HCT116 (cell line): ENCODE measurements at regions not wholly inside any gene's neighbourhood (a gene's known extent, or its start where the extent isn't known, plus 50 kb on each side); places are given as distances from the start of the nearest gene placed in this dataset.

ENCODE experiments used
- ELF1 ChIP-seq: IDR thresholded peaks from 2 replicates; pipeline ENCODE4 v1.6.1; 2012; ENCODE audit warnings: low read depth, borderline replicate concordance
- EZH2 ChIP-seq: fragments of 200-600 bp; sonication (generic); IDR thresholded peaks from 2 replicates; pipeline ENCODE4 v1.6.1; 2017; ENCODE audit warnings: antibody characterized with exemption, mixed run types
- EZH2phosphoT487 ChIP-seq: fragments of 200-600 bp; IDR thresholded peaks from 2 replicates; pipeline ENCODE4 v1.6.1; 2018; ENCODE audit warnings: antibody characterized with exemption, borderline replicate concordance
- RAD21 ChIP-seq: IDR thresholded peaks from 2 replicates; pipeline ENCODE4 v1.6.1; 2012; ENCODE audit warnings: low read depth, mild to moderate bottlenecking
- SIN3A ChIP-seq: IDR thresholded peaks from 2 replicates; pipeline ENCODE4 v1.6.1; 2012; ENCODE audit warnings: low read depth
- TF ChIP-seq, protein P1 (sequence below), 3 experiments: fragments of 200-600 bp in 1 of 3; sonication (generic) in 1 of 3; IDR thresholded peaks in 2 of 3; conservative IDR thresholded peaks in 1 of 3; 2 replicates each; pipeline ENCODE4 v1.5.1; 2012 to 2017; ENCODE audit warnings: low read depth in 2 of 3, low read length in 2 of 3, antibody characterized with exemption in 1 of 3, borderline replicate concordance in 1 of 3, control low read depth in 1 of 3, mild to moderate bottlenecking in 1 of 3, mixed read lengths in 1 of 3, mixed run types in 1 of 3, moderate library complexity in 1 of 3; ENCODE audit not compliant: insufficient read depth in 1 of 3
- TF ChIP-seq, protein P2 (sequence below): IDR thresholded peaks from 2 replicates; pipeline ENCODE4 v1.6.1; 2011; ENCODE audit warnings: mild to moderate bottlenecking, low read length, moderate library complexity; ENCODE audit not compliant: insufficient replicate concordance; ENCODE audit errors: extremely low read depth
- TF ChIP-seq, protein P3 (sequence below): IDR thresholded peaks from 2 replicates; pipeline ENCODE4 v1.6.1; 2012

DNA sequence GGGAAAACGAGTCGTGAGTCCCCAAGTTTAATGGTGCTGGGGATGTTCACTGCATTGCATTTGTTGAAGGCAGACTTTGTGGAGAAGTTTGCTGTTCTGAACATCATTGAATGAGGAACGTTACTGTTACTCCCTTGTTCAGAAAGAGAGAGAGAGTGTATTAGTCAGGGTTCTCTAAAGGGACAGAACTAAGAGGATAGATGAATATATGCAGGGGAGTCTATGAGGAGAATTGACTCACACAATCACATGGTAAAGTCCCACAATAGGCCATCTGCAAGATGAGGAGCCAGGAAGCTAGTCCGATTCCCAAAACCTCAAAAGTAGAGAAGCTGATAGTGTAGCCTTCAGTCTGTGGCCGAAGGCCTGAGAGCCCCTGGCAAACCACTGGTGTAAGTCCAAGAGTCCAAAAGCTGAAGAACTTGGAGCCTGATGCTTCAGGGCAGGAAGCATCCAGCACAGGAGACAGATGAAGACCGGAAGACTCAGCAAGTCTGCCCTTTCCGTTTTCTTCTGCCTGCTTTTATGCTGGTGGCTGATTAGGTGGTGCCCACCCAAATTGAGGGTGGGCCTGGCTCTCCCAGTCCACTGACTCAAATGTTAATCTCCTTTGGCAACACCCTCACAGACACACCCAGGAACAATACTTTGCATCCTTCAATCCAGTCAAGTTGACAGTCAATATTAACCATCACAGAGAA is 223.5 kb upstream of the PCSK2 start:
- TF ChIP-seq, protein P1, sequence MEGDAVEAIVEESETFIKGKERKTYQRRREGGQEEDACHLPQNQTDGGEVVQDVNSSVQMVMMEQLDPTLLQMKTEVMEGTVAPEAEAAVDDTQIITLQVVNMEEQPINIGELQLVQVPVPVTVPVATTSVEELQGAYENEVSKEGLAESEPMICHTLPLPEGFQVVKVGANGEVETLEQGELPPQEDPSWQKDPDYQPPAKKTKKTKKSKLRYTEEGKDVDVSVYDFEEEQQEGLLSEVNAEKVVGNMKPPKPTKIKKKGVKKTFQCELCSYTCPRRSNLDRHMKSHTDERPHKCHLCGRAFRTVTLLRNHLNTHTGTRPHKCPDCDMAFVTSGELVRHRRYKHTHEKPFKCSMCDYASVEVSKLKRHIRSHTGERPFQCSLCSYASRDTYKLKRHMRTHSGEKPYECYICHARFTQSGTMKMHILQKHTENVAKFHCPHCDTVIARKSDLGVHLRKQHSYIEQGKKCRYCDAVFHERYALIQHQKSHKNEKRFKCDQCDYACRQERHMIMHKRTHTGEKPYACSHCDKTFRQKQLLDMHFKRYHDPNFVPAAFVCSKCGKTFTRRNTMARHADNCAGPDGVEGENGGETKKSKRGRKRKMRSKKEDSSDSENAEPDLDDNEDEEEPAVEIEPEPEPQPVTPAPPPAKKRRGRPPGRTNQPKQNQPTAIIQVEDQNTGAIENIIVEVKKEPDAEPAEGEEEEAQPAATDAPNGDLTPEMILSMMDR (IDR thresholded peaks at IDR 0.05 in 2 of 3, conservative IDR thresholded peaks at IDR 0.05 in 1 of 3; ENCODE audit: borderline replicate concordance in 1 of 3, insufficient read depth in 1 of 3, low read depth in 2 of 3, low read length in 2 of 3): no peak
- TF ChIP-seq SIN3A (no peak), RAD21 (no peak), EZH2 (no peak), ELF1 (no peak), EZH2phosphoT487 (no peak)
- TF ChIP-seq, protein P2, sequence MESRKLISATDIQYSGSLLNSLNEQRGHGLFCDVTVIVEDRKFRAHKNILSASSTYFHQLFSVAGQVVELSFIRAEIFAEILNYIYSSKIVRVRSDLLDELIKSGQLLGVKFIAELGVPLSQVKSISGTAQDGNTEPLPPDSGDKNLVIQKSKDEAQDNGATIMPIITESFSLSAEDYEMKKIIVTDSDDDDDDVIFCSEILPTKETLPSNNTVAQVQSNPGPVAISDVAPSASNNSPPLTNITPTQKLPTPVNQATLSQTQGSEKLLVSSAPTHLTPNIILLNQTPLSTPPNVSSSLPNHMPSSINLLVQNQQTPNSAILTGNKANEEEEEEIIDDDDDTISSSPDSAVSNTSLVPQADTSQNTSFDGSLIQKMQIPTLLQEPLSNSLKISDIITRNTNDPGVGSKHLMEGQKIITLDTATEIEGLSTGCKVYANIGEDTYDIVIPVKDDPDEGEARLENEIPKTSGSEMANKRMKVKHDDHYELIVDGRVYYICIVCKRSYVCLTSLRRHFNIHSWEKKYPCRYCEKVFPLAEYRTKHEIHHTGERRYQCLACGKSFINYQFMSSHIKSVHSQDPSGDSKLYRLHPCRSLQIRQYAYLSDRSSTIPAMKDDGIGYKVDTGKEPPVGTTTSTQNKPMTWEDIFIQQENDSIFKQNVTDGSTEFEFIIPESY: no peak
- TF ChIP-seq, protein P3, sequence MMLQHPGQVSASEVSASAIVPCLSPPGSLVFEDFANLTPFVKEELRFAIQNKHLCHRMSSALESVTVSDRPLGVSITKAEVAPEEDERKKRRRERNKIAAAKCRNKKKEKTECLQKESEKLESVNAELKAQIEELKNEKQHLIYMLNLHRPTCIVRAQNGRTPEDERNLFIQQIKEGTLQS: no peak
